T1000 (cell line): ENCODE measurements at regions not wholly inside any gene's neighbourhood (a gene's known extent, or its start where the extent isn't known, plus 50 kb on each side); places are given as distances from the start of the nearest gene placed in this dataset.
"Not testable (repeated sequence)": the region's sequence is repeated elsewhere in the genome, so short reads cannot be mapped to it uniquely, and the experiment has no call there.

ENCODE experiments used
- DNase-seq: peaks from one replicate; lab custom pipeline; 2025; ENCODE audit warnings: mixed read lengths; lab: John Stamatoyannopoulos, UW

GRCh38 chr9:29144476-29144875, 1571.2 kb upstream of the C9orf72 start:
- peak; percentile 1 for DNase-seq

- no peak for DNase-seq
These were observed 1577.3 kb upstream of the C9orf72 start for GRCh38 chr9:29150606-29151005.

DNA sequence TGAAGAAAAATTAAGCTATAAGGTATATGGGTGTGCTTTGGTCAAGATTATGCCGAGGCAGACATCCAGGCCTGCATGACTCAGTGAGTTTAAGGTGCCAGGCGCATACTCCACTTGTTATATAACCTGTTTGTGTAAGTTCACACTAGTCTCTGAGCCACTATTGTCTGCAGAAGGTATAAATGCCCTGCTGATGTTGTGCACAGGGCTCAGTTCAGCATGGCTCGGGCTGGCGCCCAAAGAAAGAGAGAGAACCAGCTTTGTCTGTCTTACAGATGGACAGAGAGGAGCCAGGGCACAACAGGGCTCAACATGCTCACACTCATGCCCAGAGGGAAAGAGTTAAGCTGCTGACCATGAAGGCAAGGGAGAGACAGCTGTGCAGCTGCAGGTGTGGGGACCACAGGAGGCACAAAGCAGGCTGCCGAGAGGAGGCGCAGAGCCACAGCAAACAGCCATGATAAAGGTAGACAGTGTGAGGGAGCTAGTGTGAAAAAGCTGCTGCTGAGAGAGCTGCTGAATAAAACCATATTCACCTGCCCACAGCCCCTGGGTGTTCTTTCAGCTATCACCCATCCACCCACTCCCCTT, 1587.6 kb upstream of the C9orf72 start:
- DNase-seq = no peak

DNA sequence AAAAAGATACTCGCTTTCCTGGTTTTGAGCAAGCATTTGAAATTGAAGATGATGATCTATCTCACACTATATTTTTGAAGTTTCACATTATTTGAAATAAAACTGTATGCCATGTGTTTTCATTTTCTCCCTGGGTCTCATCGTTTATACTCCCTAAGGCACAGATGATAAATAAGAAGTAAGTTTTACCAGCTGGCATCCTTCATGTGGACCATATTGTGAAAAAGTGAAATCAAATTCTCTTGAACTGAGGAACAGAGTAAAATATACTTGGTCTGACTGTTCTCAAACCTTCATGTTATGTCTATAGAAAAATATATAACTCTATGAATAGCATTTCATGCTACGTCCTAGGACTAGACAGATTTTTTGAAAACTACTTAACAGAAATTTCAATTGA, 1600.9 kb upstream of the C9orf72 start:
- DNase-seq = no peak

GRCh38 chr9:29176231-29176630, 1603.0 kb upstream of the C9orf72 start:
- DNase-seq = no peak

DNA sequence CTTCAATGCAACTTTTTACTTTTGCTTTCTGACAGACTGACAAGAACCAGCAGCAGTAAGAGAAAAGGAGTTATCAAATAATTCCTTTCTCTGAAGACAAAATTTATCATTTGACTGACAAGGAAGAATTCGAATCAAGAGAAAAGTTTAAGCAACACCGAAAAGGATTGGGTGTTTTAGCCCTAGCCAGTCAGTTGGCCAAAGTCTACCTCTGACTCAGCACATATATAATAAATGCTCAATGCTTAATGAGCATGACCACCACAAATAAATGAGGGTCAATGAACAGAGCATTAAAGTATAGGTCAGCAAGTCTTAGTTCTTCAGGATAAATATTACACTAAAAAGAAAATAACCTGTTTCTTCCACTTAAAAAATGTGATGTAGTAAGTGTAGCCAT, 1603.5 kb upstream of the C9orf72 start:
- no peak for DNase-seq

DNA sequence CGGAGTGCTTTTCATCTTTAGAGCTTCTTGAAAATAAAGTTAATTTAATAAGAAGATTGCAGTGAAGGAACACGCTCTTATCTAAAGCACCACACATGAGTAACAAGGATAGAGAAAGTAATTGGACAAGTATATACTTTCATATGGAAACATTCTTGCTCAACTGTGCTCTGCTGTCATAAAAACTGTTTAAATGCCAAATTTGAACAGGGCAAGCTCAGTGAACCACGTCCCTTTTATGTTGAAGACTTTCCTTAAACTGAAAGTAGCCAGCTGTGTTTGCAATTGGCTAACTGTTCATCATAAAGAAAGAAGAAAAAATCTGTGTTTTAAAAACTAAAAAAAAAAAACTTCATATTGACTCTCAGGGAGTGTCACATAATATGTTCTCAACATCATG, 1610.7 kb upstream of the C9orf72 start:
- no peak for DNase-seq

DNA sequence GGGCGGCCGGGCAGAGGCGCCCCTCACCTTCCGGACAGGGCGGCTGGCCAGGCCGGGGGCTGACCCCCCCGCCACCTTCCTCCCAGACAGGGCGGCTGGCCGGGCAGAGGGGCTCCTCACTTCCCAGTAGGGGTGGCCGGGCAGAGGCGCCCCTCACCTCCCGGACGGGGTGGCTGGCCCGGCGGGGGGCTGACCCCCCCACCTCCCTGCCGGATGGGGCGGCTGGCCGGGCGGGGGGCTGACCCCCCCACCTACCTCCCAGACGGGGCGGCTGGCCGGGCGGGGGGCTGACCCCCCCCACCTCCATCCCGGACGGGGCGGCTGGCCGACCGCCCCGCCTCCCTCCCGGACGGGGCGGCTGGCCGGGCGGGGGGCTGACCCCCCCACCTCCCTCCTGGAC, 1615.5 kb upstream of the C9orf72 start:
- DNase-seq = not testable (repeated sequence)

- not testable (repeated sequence) for DNase-seq
These were observed 1615.9 kb upstream of the C9orf72 start for GRCh38 chr9:29189221-29189620.

GRCh38 chr9:29198861-29199260, 1625.6 kb upstream of the C9orf72 start:
- no peak for DNase-seq

GRCh38 chr9:29199975-29200374, 1626.7 kb upstream of the C9orf72 start:
- DNase-seq = no peak

DNA sequence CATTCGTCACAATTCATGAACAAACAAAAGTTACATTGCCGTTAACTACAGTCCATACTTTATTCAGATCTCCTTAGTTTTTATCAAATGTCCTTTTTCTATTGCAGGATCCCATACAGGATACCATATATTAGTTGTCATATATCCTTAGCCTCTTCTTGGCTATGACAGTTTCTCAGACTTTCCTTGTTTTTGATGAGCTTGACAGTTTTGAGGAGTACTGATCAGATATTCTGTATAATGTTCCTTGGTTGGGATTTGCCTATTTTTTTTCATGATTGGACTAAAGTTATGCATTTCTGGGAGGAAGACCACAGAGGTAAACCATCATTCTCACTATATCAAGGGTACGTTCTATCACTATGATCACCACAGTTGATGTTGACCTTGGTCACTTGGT, 1627.4 kb upstream of the C9orf72 start:
- DNase-seq = no peak

DNA sequence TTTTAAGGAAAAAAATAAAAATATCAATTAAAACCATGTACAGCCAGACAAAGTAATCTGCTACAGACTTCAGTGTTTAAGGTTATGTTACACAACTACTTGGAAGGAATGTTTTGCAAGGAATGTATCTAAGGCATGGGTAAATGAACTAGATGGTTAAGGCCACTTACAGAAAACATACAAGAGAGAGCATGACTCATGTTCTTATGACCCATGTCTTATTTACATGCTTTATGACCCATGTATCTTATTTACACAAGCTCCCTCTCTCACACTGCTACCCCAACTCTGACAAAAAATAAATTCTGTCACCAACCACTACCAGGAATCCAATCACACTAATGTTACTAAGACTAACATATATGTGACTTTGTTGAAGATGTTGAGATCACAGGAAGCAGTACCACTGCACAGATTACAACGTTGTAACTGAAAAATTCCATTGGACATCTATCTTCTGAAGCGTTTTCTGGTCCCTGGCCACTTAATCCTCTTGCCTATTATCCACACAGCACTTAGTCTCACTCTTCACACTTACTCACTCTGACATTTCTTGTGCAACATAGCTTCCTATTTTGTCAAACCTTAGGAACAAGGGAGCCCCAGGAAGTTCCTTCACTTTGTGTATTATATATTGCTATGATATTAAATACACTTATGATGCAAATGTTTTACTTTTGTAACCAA, 1630.1 kb upstream of the C9orf72 start:
- DNase-seq = no peak

GRCh38 chr9:29208670-29209069, 1635.4 kb upstream of the C9orf72 start:
- DNase-seq = no peak

DNA sequence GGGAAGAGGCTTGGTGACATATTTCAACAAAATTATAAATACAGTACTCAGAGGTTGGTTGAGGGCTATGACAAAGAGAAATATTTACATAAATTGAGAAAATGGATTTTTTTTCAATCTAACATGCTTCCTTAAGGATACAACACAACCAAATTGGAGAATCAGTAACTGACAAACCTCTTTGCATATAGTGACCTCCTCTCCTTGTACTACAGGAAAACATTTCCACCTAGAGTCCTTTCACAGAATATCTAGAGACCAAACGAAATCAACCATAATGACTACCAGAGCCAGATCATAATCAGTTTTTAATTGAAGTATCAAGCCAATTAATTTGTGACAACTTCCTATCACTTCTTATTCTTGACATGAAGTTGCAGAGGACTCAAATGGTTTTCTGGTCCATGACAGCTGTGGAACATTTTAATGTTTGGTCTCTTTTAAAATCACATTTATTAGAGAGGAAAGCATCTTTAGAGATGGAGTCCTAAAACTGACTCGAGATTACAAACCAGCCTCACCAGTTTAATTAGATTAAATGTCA, 1636.5 kb upstream of the C9orf72 start:
- no peak for DNase-seq

GRCh38 chr9:29211003-29211579, 1637.8 kb upstream of the C9orf72 start:
- no peak for DNase-seq

GRCh38 chr9:29211580-29212396, 1638.5 kb upstream of the C9orf72 start:
- peak; percentile 43 for DNase-seq

- DNase-seq = no peak
These were observed 1639.4 kb upstream of the C9orf72 start for GRCh38 chr9:29212397-29213387.

- peak; percentile 34 for DNase-seq
These were observed 1640.3 kb upstream of the C9orf72 start, which contains the start of gene LINGO2 for GRCh38 chr9:29213417-29214153. Gene LINGO2 (minus strand): TSS chr9:29213601.

GRCh38 chr9:29214154-29214689, 1640.9 kb upstream of the C9orf72 start:
- DNase-seq = peak; percentile 32
